ENCODE measurements at regions not wholly inside any gene's neighbourhood (a gene's known extent, or its start where the extent isn't known, plus 50 kb on each side); places are given as distances from the start of the nearest gene placed in this dataset.

DNA sequence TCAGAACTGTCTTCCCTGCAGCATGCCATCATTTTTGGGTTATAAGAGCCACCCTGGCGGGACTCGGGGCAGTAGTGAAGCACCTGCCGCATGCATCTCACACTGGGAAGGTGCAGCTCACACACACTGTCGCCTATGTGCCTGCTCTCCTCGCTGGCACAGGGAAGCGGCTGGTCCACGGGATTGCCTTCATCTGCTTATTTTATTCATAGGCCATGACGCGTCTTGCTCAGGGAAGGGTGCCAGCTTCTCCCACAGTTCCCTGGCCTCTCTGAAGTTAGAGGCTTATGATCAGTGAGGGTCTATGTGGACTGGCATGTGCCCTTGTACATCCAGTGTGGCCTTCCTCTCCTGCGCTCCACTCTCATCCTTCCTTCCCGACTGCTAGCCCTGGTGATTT lies 150.0 kb downstream of the KLF12 start:
- H3K4me2 ChIP-seq (replicated peaks; ENCODE audit: extremely low read depth, low read length, poor library complexity, severe bottlenecking), result no peak overlapping the region
- 95% methylated on average over 7 of the region's 11 CpGs for WGBS (ENCODE audit: insufficient coverage)
- no peak for DNase-seq
- peaks cover 14 to 15% of the 10 kb centered on the region in 2 donors for H3K9me3 ChIP-seq (replicated peaks in 1 of 2; ENCODE audit: control insufficient read depth in 1 of 2, insufficient read depth in 1 of 2, low read length in 2 of 2)
- H3K27me3 ChIP-seq (ENCODE audit: control insufficient read depth in 2 of 2, insufficient read depth in 2 of 2, low read length in 2 of 2), result no peaks in the 10 kb centered on the region
- no peaks in the 10 kb centered on the region for H3K79me2 ChIP-seq (ENCODE audit: insufficient read depth, low read length)
- Mint-ChIP-seq H3K27ac (no peak overlapping the region), H3K9me3 (peaks cover 6 to 12% (median 8%) of the 10 kb centered on the region in 7 donors), H3K27me3 (ENCODE audit: low read depth in 3 of 3) (peaks cover 0 to 3% (median 0%) of the 10 kb centered on the region in 3 donors), H3K36me3 (no peaks in the 10 kb centered on the region), H3K4me1 (no peaks in the 10 kb centered on the region), H3K4me3 (no peak overlapping the region)
- H3K36me3 ChIP-seq (replicated peaks in 1 of 2; ENCODE audit: control insufficient read depth in 1 of 2, insufficient read depth in 2 of 2, low read length in 2 of 2), result no peaks in the 10 kb centered on the region
- H3K9ac ChIP-seq (ENCODE audit: insufficient read depth, low read length, poor library complexity, severe bottlenecking), result no peak overlapping the region
- no peak overlapping the region for H2AFZ ChIP-seq (ENCODE audit: insufficient read depth, low read depth, low read length, poor library complexity, severe bottlenecking)
- no peak overlapping the region for H3K4me3 ChIP-seq (replicated peaks in 1 of 3; ENCODE audit: low read depth in 2 of 3, low read length in 3 of 3)
- H3K4me1 ChIP-seq (ENCODE audit: control insufficient read depth in 1 of 2, insufficient read depth in 2 of 2, low read length in 2 of 2), result no peaks in the 10 kb centered on the region
- TF ChIP-seq, protein P1, sequence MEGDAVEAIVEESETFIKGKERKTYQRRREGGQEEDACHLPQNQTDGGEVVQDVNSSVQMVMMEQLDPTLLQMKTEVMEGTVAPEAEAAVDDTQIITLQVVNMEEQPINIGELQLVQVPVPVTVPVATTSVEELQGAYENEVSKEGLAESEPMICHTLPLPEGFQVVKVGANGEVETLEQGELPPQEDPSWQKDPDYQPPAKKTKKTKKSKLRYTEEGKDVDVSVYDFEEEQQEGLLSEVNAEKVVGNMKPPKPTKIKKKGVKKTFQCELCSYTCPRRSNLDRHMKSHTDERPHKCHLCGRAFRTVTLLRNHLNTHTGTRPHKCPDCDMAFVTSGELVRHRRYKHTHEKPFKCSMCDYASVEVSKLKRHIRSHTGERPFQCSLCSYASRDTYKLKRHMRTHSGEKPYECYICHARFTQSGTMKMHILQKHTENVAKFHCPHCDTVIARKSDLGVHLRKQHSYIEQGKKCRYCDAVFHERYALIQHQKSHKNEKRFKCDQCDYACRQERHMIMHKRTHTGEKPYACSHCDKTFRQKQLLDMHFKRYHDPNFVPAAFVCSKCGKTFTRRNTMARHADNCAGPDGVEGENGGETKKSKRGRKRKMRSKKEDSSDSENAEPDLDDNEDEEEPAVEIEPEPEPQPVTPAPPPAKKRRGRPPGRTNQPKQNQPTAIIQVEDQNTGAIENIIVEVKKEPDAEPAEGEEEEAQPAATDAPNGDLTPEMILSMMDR (IDR thresholded peaks at IDR 0.05), result no peak
- intact Hi-C loops (cut with micrococcal nuclease), result no loop called here
- no peak overlapping the region for H3K27ac ChIP-seq (ENCODE audit: low read depth in 1 of 2, low read length in 2 of 2)
- H4K20me1 ChIP-seq (ENCODE audit: insufficient read depth, low read length), result no peaks in the 10 kb centered on the region

DNA sequence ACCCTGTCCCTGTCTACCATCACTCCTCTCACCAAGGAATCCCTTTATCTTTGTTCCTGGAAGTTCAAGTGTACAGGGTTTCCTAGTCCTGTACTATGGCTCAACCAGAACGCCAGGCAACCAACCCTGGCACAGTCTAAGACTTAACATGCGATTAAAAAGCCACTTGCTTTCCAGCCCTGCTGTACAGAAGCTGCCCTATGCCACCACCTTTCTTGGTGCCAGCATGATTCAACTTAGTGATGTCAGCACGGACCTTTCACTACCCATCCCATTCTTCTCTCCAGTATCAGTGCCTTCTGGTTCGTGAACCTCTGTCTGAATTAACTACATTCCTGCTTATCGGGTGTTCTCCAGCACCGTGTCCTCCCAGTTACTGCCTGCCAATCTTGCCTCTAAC lies 151.1 kb downstream of the KLF12 start:
- Histone ChIP-seq H3K79me2 (ENCODE audit: insufficient read depth, low read length) (no peaks in the 10 kb centered on the region), H3K27ac (ENCODE audit: low read depth in 1 of 2, low read length in 2 of 2) (no peak overlapping the region), H3K9ac (ENCODE audit: insufficient read depth, low read length, poor library complexity, severe bottlenecking) (no peak overlapping the region), H3K9me3 (replicated peaks in 1 of 2; ENCODE audit: control insufficient read depth in 1 of 2, insufficient read depth in 1 of 2, low read length in 2 of 2) (peaks cover 10 to 14% of the 10 kb centered on the region in 2 donors), H2AFZ (ENCODE audit: insufficient read depth, low read depth, low read length, poor library complexity, severe bottlenecking) (no peak overlapping the region), H3K27me3 (ENCODE audit: control insufficient read depth in 2 of 2, insufficient read depth in 2 of 2, low read length in 2 of 2) (no peaks in the 10 kb centered on the region), H3K4me3 (replicated peaks in 1 of 3; ENCODE audit: low read depth in 2 of 3, low read length in 3 of 3) (no peak overlapping the region), H3K4me1 (ENCODE audit: control insufficient read depth in 1 of 2, insufficient read depth in 2 of 2, low read length in 2 of 2) (no peaks in the 10 kb centered on the region), H3K4me2 (replicated peaks; ENCODE audit: extremely low read depth, low read length, poor library complexity, severe bottlenecking) (no peak overlapping the region), H3K36me3 (replicated peaks in 1 of 2; ENCODE audit: control insufficient read depth in 1 of 2, insufficient read depth in 2 of 2, low read length in 2 of 2) (no peaks in the 10 kb centered on the region), H4K20me1 (ENCODE audit: insufficient read depth, low read length) (no peaks in the 10 kb centered on the region)
- DNase-seq, result no peak
- intact Hi-C loops (cut with micrococcal nuclease), result no loop called here
- WGBS (ENCODE audit: insufficient coverage), result 94% methylated on average over 6 of the region's 6 CpGs
- Mint-ChIP-seq H3K27me3 (ENCODE audit: low read depth in 3 of 3) (peaks cover 0 to 3% (median 0%) of the 10 kb centered on the region in 3 donors), H3K36me3 (no peaks in the 10 kb centered on the region), H3K4me3 (no peak overlapping the region), H3K9me3 (peaks cover 6 to 10% (median 9%) of the 10 kb centered on the region in 7 donors), H3K4me1 (no peaks in the 10 kb centered on the region), H3K27ac (no peak overlapping the region)
- TF ChIP-seq, protein P1 (IDR thresholded peaks at IDR 0.05), result no peak

Measured in CD14-positive monocyte (primary cell).